Panc1 (cell line): ENCODE measurements at regions not wholly inside any gene's neighbourhood (a gene's known extent, or its start where the extent isn't known, plus 50 kb on each side); places are given as distances from the start of the nearest gene placed in this dataset.

Experiments used
- ATAC-seq: fragments of 200-7000 bp; cut with Tn5 transposase; 2 replicates; pipeline ENCODE4 v1.9.1; 2020; ENCODE audit warnings: mild to moderate bottlenecking, moderate library complexity
- BruUV-seq: library from RNA; stranded (reverse); fragments of 400-500 nt; replicated peaks from 2 replicates; lab custom pipeline; 2021; lab: Mats Ljungman, UMichigan
- CTCF ChIA-PET: fragments of 300-600 bp; sonication (Branson Sonifier 250); formaldehyde crosslinking; loops from one replicate; lab custom pipeline; 2022; ENCODE audit warnings: antibody characterized with exemption; lab: Charles Lee
- POLR2A ChIA-PET: fragments of 300-600 bp; sonication (Branson Sonifier 250); formaldehyde crosslinking; loops from one replicate; lab custom pipeline; 2022; ENCODE audit warnings: antibody characterized with exemption; lab: Charles Lee
- DNase-seq: peaks from one replicate; pipeline ENCODE4 v3.0.0-alpha.2; 2010; ENCODE audit warnings: low read depth, low spot score
- H3K27ac ChIP-seq: 2 replicates; pipeline ENCODE4 v1.5.1; 2011; ENCODE audit warnings: mild to moderate bottlenecking, low read length, inconsistent platforms
- H3K27me3 ChIP-seq: fragments of 200-500 bp; sonication (Bioruptor generic); 2 replicates; pipeline ENCODE4 v1.6.0; 2014; ENCODE audit warnings: low read length, inconsistent platforms; ENCODE audit not compliant: control insufficient read depth, insufficient read depth
- H3K36me3 ChIP-seq: fragments of 200-500 bp; sonication (Bioruptor generic); 2 replicates; pipeline ENCODE4 v1.5.1; 2014; ENCODE audit warnings: inconsistent platforms, mild to moderate bottlenecking, low read length, moderate library complexity; ENCODE audit not compliant: control insufficient read depth, insufficient read depth
- H3K4me1 ChIP-seq: 2 replicates; pipeline ENCODE4 v1.5.1; 2011; ENCODE audit warnings: inconsistent platforms, mild to moderate bottlenecking, low read length, moderate library complexity; ENCODE audit not compliant: control insufficient read depth, insufficient read depth
- H3K4me3 ChIP-seq, 2 experiments: 2 replicates each; pipeline ENCODE4 v1.5.1; 2011 to 2012; ENCODE audit warnings: low read depth in 2 of 2, low read length in 2 of 2, mild to moderate bottlenecking in 2 of 2, inconsistent platforms in 1 of 2, moderate library complexity in 1 of 2
- H3K9me3 ChIP-seq: fragments of 200-500 bp; sonication (Bioruptor generic); 2 replicates; pipeline ENCODE4 v1.5.1; 2014; ENCODE audit warnings: low read depth, mild to moderate bottlenecking, inconsistent platforms, low read length, moderate library complexity; ENCODE audit not compliant: control insufficient read depth, insufficient read depth
- CTCF ChIP-seq: fragments of 450-650 bp; IDR thresholded peaks from 2 replicates; pipeline ENCODE4 v1.5.1; 2017; ENCODE audit warnings: mild to moderate bottlenecking
- POLR2AphosphoS5 ChIP-seq: IDR thresholded peaks from 2 replicates; pipeline ENCODE4 v1.6.1; 2012; ENCODE audit warnings: mild to moderate bottlenecking, low read depth, low read length, moderate library complexity
- REST ChIP-seq, 2 experiments: IDR thresholded peaks; 2 replicates each; pipeline ENCODE4 v1.6.1; 2011 to 2012; ENCODE audit warnings: low read depth in 2 of 2, control low read depth in 1 of 2, low read length in 1 of 2, mild to moderate bottlenecking in 1 of 2, moderate library complexity in 1 of 2; ENCODE audit not compliant: insufficient read depth in 1 of 2
- SIN3A ChIP-seq: IDR thresholded peaks from 2 replicates; pipeline ENCODE4 v1.6.1; 2012; ENCODE audit warnings: low read depth, mild to moderate bottlenecking, low read length, moderate library complexity, borderline replicate concordance; ENCODE audit not compliant: insufficient read depth
- TCF7L2 ChIP-seq: IDR thresholded peaks from 2 replicates; pipeline ENCODE4 v1.6.1; 2011; ENCODE audit warnings: mild to moderate bottlenecking, low read depth, low read length, inconsistent platforms
- in situ Hi-C: cut with HindIII; loops from 2 replicates; pipeline ENCODE4 v1.10.0; 2016; ENCODE audit warnings: low sequenced_read_pairs, low pct_unique_long_range_greater_than_20kb
- intact Hi-C: fragments of 100-400 bp; cut with micrococcal nuclease; formaldehyde crosslinking; loops from one replicate; pipeline ENCODE4 v1.10.0; 2022; ENCODE audit not compliant: unreplicated experiment

GRCh38 chr10:78589687-78590086 lies 479.1 kb upstream of the ZMIZ1 start:
- no peaks in the 10 kb centered on the region for H3K36me3 ChIP-seq
- CTCF ChIA-PET: no interaction called here
- ATAC-seq: no peak
- DNase-seq: no peak
- no peak overlapping the region for H3K27ac ChIP-seq
- intact Hi-C loops (no loop called here), in situ Hi-C loops (no loop called here)
- H3K9me3 ChIP-seq: no peaks in the 10 kb centered on the region
- no peak for TF ChIP-seq POLR2AphosphoS5
- TF ChIP-seq SIN3A: no peak
- no peak for TF ChIP-seq REST (IDR thresholded peaks at IDR 0.05; ENCODE audit: insufficient read depth in 1 of 2, low read depth in 2 of 2, low read length in 1 of 2)
- TF ChIP-seq TCF7L2: peak; percentile 58
- POLR2A ChIA-PET: no interaction called here
- BruUV-seq: no TSS peak
- no peak overlapping the region for H3K4me3 ChIP-seq
- no peaks in the 10 kb centered on the region for H3K4me1 ChIP-seq
- H3K27me3 ChIP-seq: peaks cover 19% of the 10 kb centered on the region; the same call in 1 of the 2 replicates

GRCh38 chr10:78591066-78591465 lies 477.7 kb upstream of the ZMIZ1 start:
- TF ChIP-seq SIN3A (no peak), TCF7L2 (no peak), REST (IDR thresholded peaks at IDR 0.05; ENCODE audit: insufficient read depth in 1 of 2, low read depth in 2 of 2, low read length in 1 of 2) (no peak), POLR2AphosphoS5 (no peak), CTCF (no peak)
- no peak for DNase-seq
- BruUV-seq: no TSS peak
- H3K27ac ChIP-seq: no peak overlapping the region
- no peaks in the 10 kb centered on the region for H3K9me3 ChIP-seq
- POLR2A ChIA-PET: no interaction called here
- CTCF ChIA-PET: no interaction called here
- H3K36me3 ChIP-seq: no peaks in the 10 kb centered on the region
- in situ Hi-C loops: no loop called here
- intact Hi-C loops: no loop called here
- no peaks in the 10 kb centered on the region for H3K4me1 ChIP-seq
- peaks cover 19% of the 10 kb centered on the region; the same call in 1 of the 2 replicates for H3K27me3 ChIP-seq
- H3K4me3 ChIP-seq: no peak overlapping the region
- no peak for ATAC-seq
